RPMI8226 (cell line): ENCODE measurements at regions not wholly inside any gene's neighbourhood (a gene's known extent, or its start where the extent isn't known, plus 50 kb on each side); places are given as distances from the start of the nearest gene placed in this dataset.

Experiments used
- DNase-seq: peaks from one replicate; pipeline ENCODE4 v3.0.0-alpha.2; 2015

- no peak for DNase-seq
These were observed 408.7 kb upstream of the PKN2 start for GRCh38 chr1:88275259-88275862.

- DNase-seq: no peak
These were observed 407.9 kb upstream of the PKN2 start for GRCh38 chr1:88276163-88276562.

- no peak for DNase-seq
These were observed 400.0 kb upstream of the PKN2 start for GRCh38 chr1:88284066-88284465.

- no peak for DNase-seq
These were observed 399.3 kb upstream of the PKN2 start for GRCh38 chr1:88284666-88285366.

- DNase-seq: no peak
These were observed 397.4 kb upstream of the PKN2 start for GRCh38 chr1:88286716-88287115.

- no peak for DNase-seq
These were observed 395.5 kb upstream of the PKN2 start for GRCh38 chr1:88288571-88288970.

- DNase-seq: no peak
These were observed 394.5 kb upstream of the PKN2 start for GRCh38 chr1:88289401-88290102.

GRCh38 chr1:88291611-88292354, 392.3 kb upstream of the PKN2 start:
- no peak for DNase-seq

GRCh38 chr1:88293691-88294190, 390.3 kb upstream of the PKN2 start:
- no peak for DNase-seq

- DNase-seq: no peak
These were observed 387.8 kb upstream of the PKN2 start for GRCh38 chr1:88296227-88296626.

- DNase-seq: no peak
These were observed 387.4 kb upstream of the PKN2 start for GRCh38 chr1:88296642-88297041.

GRCh38 chr1:88298506-88298905, 385.6 kb upstream of the PKN2 start:
- no peak for DNase-seq

- DNase-seq: no peak
These were observed 383.3 kb upstream of the PKN2 start for GRCh38 chr1:88300752-88301263.

GRCh38 chr1:88302843-88303486, 381.1 kb upstream of the PKN2 start:
- DNase-seq: peak; percentile 8

- DNase-seq: no peak
These were observed 372.8 kb upstream of the PKN2 start for GRCh38 chr1:88311265-88311664.

GRCh38 chr1:88311907-88312306, 372.2 kb upstream of the PKN2 start:
- no peak for DNase-seq

GRCh38 chr1:88317396-88317795, 366.7 kb upstream of the PKN2 start:
- DNase-seq: no peak

- no peak for DNase-seq
These were observed 365.3 kb upstream of the PKN2 start for GRCh38 chr1:88318740-88319139.

- DNase-seq: no peak
These were observed 363.8 kb upstream of the PKN2 start for GRCh38 chr1:88320291-88320690.

- DNase-seq: no peak
These were observed 362.4 kb upstream of the PKN2 start for GRCh38 chr1:88321706-88322105.

GRCh38 chr1:88324899-88325298, 359.2 kb upstream of the PKN2 start:
- no peak for DNase-seq
